ENCODE measurements at regions not wholly inside any gene's neighbourhood (a gene's known extent, or its start where the extent isn't known, plus 50 kb on each side); places are given as distances from the start of the nearest gene placed in this dataset.

GRCh38 chr6:170114956-170115855 is 175.7 kb downstream of the DLL1 start:
- no peak for TF ChIP-seq POLR2A (IDR thresholded peaks at IDR 0.05)
- no peak for TF ChIP-seq CTCF (IDR thresholded peaks at IDR 0.05)
- H3K36me3 ChIP-seq (replicated peaks in 1 of 2; ENCODE audit: insufficient read depth in 1 of 2, low read depth in 2 of 2), result no peaks in the 10 kb centered on the region
- H3K4me3 ChIP-seq, result no peak overlapping the region
- no peak overlapping the region for H3K27ac ChIP-seq
- H3K27me3 ChIP-seq, result no peaks in the 10 kb centered on the region
- no peaks in the 10 kb centered on the region for H3K9me3 ChIP-seq
- DNase-seq (peak in 3 of 4 donors; percentile 18 to 43 (median 22)), ATAC-seq (peak; percentile 55)
- intact Hi-C loops (cut with DNase I), result no loop called here
- no peaks in the 10 kb centered on the region for H3K4me1 ChIP-seq
- WGBS, 2 donors, result 65% methylated on average over 6 to 15 of the region's 15 CpGs

GRCh38 chr6:170114187-170114945 is 176.5 kb downstream of the DLL1 start:
- DNase-seq (peak in 2 of 4 donors; percentile 2 to 8), ATAC-seq (no peak)
- no peaks in the 10 kb centered on the region for H3K27me3 ChIP-seq
- no peaks in the 10 kb centered on the region for H3K4me1 ChIP-seq
- H3K9me3 ChIP-seq, result no peaks in the 10 kb centered on the region
- H3K36me3 ChIP-seq (replicated peaks in 1 of 2; ENCODE audit: insufficient read depth in 1 of 2, low read depth in 2 of 2), result no peaks in the 10 kb centered on the region
- TF ChIP-seq CTCF (IDR thresholded peaks at IDR 0.05) (no peak), POLR2A (IDR thresholded peaks at IDR 0.05) (no peak)
- H3K4me3 ChIP-seq, result no peak overlapping the region
- WGBS, 2 donors, result 80 to 83% methylated on average over 9 of the region's 9 CpGs
- no peak overlapping the region for H3K27ac ChIP-seq
- intact Hi-C loops (cut with DNase I), result no loop called here

- WGBS, 2 donors, result 75 to 89% methylated on average over 3 of the region's 3 CpGs
- DNase-seq, result no peak
Measured at GRCh38 chr6:170113141-170113540, 177.7 kb downstream of the DLL1 start.

GRCh38 chr6:170112583-170112860 is 178.4 kb downstream of the DLL1 start:
- intact Hi-C loops (cut with DNase I), result no loop called here
- ATAC-seq, result no peak
- TF ChIP-seq CTCF (IDR thresholded peaks at IDR 0.05) (no peak), POLR2A (IDR thresholded peaks at IDR 0.05) (no peak)
- no peaks in the 10 kb centered on the region for H3K36me3 ChIP-seq (replicated peaks in 1 of 2; ENCODE audit: insufficient read depth in 1 of 2, low read depth in 2 of 2)
- DNase-seq, result no peak
- no peaks in the 10 kb centered on the region for H3K4me1 ChIP-seq
- no peaks in the 10 kb centered on the region for H3K27me3 ChIP-seq
- no peak overlapping the region for H3K4me3 ChIP-seq
- 77 to 91% methylated on average over 4 of the region's 4 CpGs for WGBS, 2 donors
- H3K27ac ChIP-seq, result no peak overlapping the region
- no peaks in the 10 kb centered on the region for H3K9me3 ChIP-seq

More at GRCh38 chr6:170113141-170113540, 177.7 kb downstream of the DLL1 start:
- intact Hi-C loops (cut with DNase I), result no loop called here
- no peak for ATAC-seq
- Histone ChIP-seq H3K36me3 (replicated peaks in 1 of 2; ENCODE audit: insufficient read depth in 1 of 2, low read depth in 2 of 2) (no peaks in the 10 kb centered on the region), H3K4me1 (no peaks in the 10 kb centered on the region), H3K4me3 (no peak overlapping the region), H3K27ac (no peak overlapping the region), H3K27me3 (no peaks in the 10 kb centered on the region), H3K9me3 (no peaks in the 10 kb centered on the region)
- TF ChIP-seq POLR2A (IDR thresholded peaks at IDR 0.05) (no peak), CTCF (IDR thresholded peaks at IDR 0.05) (no peak)

All from body of pancreas (tissue), 4 donors.